H1 (cell line): ENCODE measurements at regions not wholly inside any gene's neighbourhood (a gene's known extent, or its start where the extent isn't known, plus 50 kb on each side); places are given as distances from the start of the nearest gene placed in this dataset.

ENCODE experiments used
- CTCF ChIA-PET: fragments of 300-600 bp; sonication (Branson Sonifier 250); formaldehyde crosslinking; loops from one replicate; lab custom pipeline; 2021; ENCODE audit not compliant: partially characterized antibody; lab: Charles Lee
- POLR2A ChIA-PET: fragments of 300-600 bp; sonication (Branson Sonifier 250); formaldehyde crosslinking; loops from one replicate; lab custom pipeline; 2021; ENCODE audit warnings: inconsistent platforms; ENCODE audit not compliant: partially characterized antibody; lab: Charles Lee
- DNase-seq, 2 experiments: peaks; one replicate each; pipeline versions ENCODE4 v3.0.0 to v3.0.0-alpha.2; 2010 to 2022; ENCODE audit warnings: low spot score in 2 of 2, low read depth in 1 of 2, mixed read lengths in 1 of 2
- FAIRE-seq: peaks from 2 replicates; lab custom pipeline; 2011; peaks lifted over from hg19 to GRCh38; lab: Jason Lieb, UNC
- H2AFZ ChIP-seq: 2 replicates; pipeline ENCODE4 v1.8.1; 2012; ENCODE audit warnings: low read length, inconsistent platforms
- H2AK5ac ChIP-seq: 2 replicates; pipeline ENCODE4 v1.6.1; 2013; ENCODE audit warnings: low read depth, low read length
- H2BK120ac ChIP-seq: replicated peaks from 2 replicates; pipeline ENCODE3; 2013; ENCODE audit warnings: low read depth, low read length, inconsistent platforms
- H2BK12ac ChIP-seq: 2 replicates; pipeline ENCODE4 v1.6.1; 2013; ENCODE audit warnings: low read depth, low read length
- H2BK15ac ChIP-seq: 2 replicates; pipeline ENCODE4 v1.6.1; 2013; ENCODE audit warnings: low read length
- H2BK20ac ChIP-seq: 2 replicates; pipeline ENCODE4 v1.6.1; 2013; ENCODE audit warnings: low read length
- H2BK5ac ChIP-seq: 2 replicates; pipeline ENCODE4 v1.6.1; 2013; ENCODE audit warnings: low read depth, low read length
- H3K14ac ChIP-seq: 2 replicates; pipeline ENCODE4 v1.6.1; 2013; ENCODE audit warnings: inconsistent platforms; ENCODE audit not compliant: insufficient read length
- H3K18ac ChIP-seq: 2 replicates; pipeline ENCODE4 v1.6.1; 2013; ENCODE audit warnings: low read length; ENCODE audit errors: extremely low read depth
- H3K23ac ChIP-seq: 2 replicates; pipeline ENCODE4 v1.6.1; 2013; ENCODE audit warnings: inconsistent platforms; ENCODE audit not compliant: insufficient read length
- H3K23me2 ChIP-seq: 2 replicates; pipeline ENCODE4 v1.6.1; 2013; ENCODE audit warnings: low read depth, low read length
- H3K27ac ChIP-seq: 2 replicates; pipeline ENCODE4 v1.6.1; 2011; ENCODE audit warnings: low read depth, low read length, inconsistent platforms
- H3K27me3 ChIP-seq, 4 experiments: replicated peaks in 1 of 4; 1 replicate in 1 of 4; 2 replicates in 3 of 4; pipeline versions ENCODE4 v1.6.1 to v1.8.1; 2011 to 2013; ENCODE audit warnings: low read length in 3 of 4, mild to moderate bottlenecking in 3 of 4, inconsistent platforms in 2 of 4, mixed read lengths in 2 of 4, moderate library complexity in 1 of 4; ENCODE audit not compliant: control insufficient read depth in 3 of 4, insufficient read depth in 3 of 4; ENCODE audit errors: extremely low read depth in 1 of 4
- H3K36me3 ChIP-seq, 4 experiments: 2 replicates each; pipeline versions ENCODE4 v1.6.1 to v1.8.1; 2011 to 2013; ENCODE audit warnings: mild to moderate bottlenecking in 4 of 4, low read length in 3 of 4, moderate library complexity in 2 of 4, control low read depth in 1 of 4, inconsistent platforms in 1 of 4; ENCODE audit not compliant: insufficient read depth in 4 of 4, control insufficient read depth in 2 of 4
- H3K4ac ChIP-seq: replicated peaks from 2 replicates; pipeline ENCODE3; 2013; ENCODE audit warnings: low read length, low read depth, mixed read lengths, inconsistent platforms; ENCODE audit not compliant: insufficient read length
- H3K4me1 ChIP-seq, 4 experiments: replicated peaks in 1 of 4; 1 replicate in 1 of 4; 2 replicates in 3 of 4; pipeline versions ENCODE4 v1.6.1 to v1.8.1; 2011 to 2013; ENCODE audit warnings: low read length in 3 of 4, inconsistent platforms in 2 of 4, mixed read lengths in 1 of 4; ENCODE audit not compliant: insufficient read depth in 4 of 4, control insufficient read depth in 3 of 4
- H3K4me2 ChIP-seq, 2 experiments: 2 replicates each; pipeline versions ENCODE4 v1.6.1 to v1.8.1; 2011 to 2013; ENCODE audit warnings: low read depth in 2 of 2, low read length in 2 of 2, control low read depth in 1 of 2, inconsistent platforms in 1 of 2, mild to moderate bottlenecking in 1 of 2; ENCODE audit not compliant: insufficient read depth in 1 of 2
- H3K4me3 ChIP-seq, 4 experiments: fragments of 200-600, 300-600 bp in 1 of 4; sonication (generic), shearing (Covaris generic), sonication (Bioruptor Twin) in 1 of 4; 2 replicates each; pipeline versions ENCODE4 v1.5.1 to v1.8.1; 2011 to 2016; ENCODE audit warnings: low read length in 4 of 4, low read depth in 3 of 4, control low read depth in 2 of 4, inconsistent platforms in 2 of 4, mild to moderate bottlenecking in 2 of 4, mixed read lengths in 1 of 4, moderate library complexity in 1 of 4; ENCODE audit not compliant: insufficient read depth in 2 of 4; ENCODE audit errors: extremely low read depth in 1 of 4
- H3K56ac ChIP-seq: replicated peaks from 2 replicates; pipeline ENCODE3; 2013; ENCODE audit warnings: low read depth, mild to moderate bottlenecking, mixed read lengths, low read length, inconsistent platforms; ENCODE audit not compliant: insufficient read length
- H3K79me1 ChIP-seq: 2 replicates; pipeline ENCODE4 v1.6.1; 2013; ENCODE audit warnings: low read depth, low read length, control low read depth
- H3K79me2 ChIP-seq, 2 experiments: 2 replicates each; pipeline versions ENCODE4 v1.6.1 to v1.8.1; 2012 to 2013; ENCODE audit warnings: low read length in 2 of 2, mild to moderate bottlenecking in 2 of 2, inconsistent platforms in 1 of 2; ENCODE audit not compliant: insufficient read depth in 2 of 2, control insufficient read depth in 1 of 2
- H3K9ac ChIP-seq, 4 experiments: replicated peaks in 1 of 4; 1 replicate in 1 of 4; 2 replicates in 3 of 4; pipeline versions ENCODE4 v1.6.1 to v1.8.1; 2011 to 2013; ENCODE audit warnings: low read depth in 3 of 4, low read length in 3 of 4, control low read depth in 2 of 4, mild to moderate bottlenecking in 2 of 4, moderate library complexity in 2 of 4, inconsistent platforms in 1 of 4; ENCODE audit errors: extremely low read depth in 1 of 4
- H3K9me3 ChIP-seq, 2 experiments: 2 replicates each; pipeline versions ENCODE4 v1.6.1 to v1.8.1; 2012 to 2013; ENCODE audit warnings: mild to moderate bottlenecking in 2 of 2, moderate library complexity in 2 of 2, control low read depth in 1 of 2, inconsistent platforms in 1 of 2, low read depth in 1 of 2, low read length in 1 of 2, mixed read lengths in 1 of 2; ENCODE audit not compliant: insufficient read depth in 2 of 2
- H4K20me1 ChIP-seq, 2 experiments: replicated peaks in 1 of 2; 2 replicates each; pipeline versions ENCODE3 to v1.8.1; 2011 to 2013; ENCODE audit warnings: inconsistent platforms in 2 of 2, low read length in 2 of 2, mild to moderate bottlenecking in 1 of 2; ENCODE audit not compliant: insufficient read depth in 2 of 2, control insufficient read depth in 1 of 2
- H4K5ac ChIP-seq: 2 replicates; pipeline ENCODE4 v1.6.1; 2013; ENCODE audit warnings: low read length, low read depth, mixed read lengths, inconsistent platforms; ENCODE audit not compliant: insufficient read length
- H4K8ac ChIP-seq: 2 replicates; pipeline ENCODE4 v1.8.0; 2013; ENCODE audit warnings: mild to moderate bottlenecking, moderate library complexity, low read length, inconsistent platforms; ENCODE audit not compliant: insufficient read depth; ENCODE audit errors: extremely low read depth
- H4K91ac ChIP-seq: replicated peaks from 2 replicates; pipeline ENCODE3; 2013; ENCODE audit warnings: low read length, mixed read lengths, inconsistent platforms; ENCODE audit not compliant: insufficient read length
- CBX5 ChIP-seq: fragments of 300-800, 300-1000 bp; sonication (generic); IDR thresholded peaks from 2 replicates; pipeline ENCODE4 v1.7.1; 2016; ENCODE audit warnings: antibody characterized with exemption, low read length, low read depth
- HDAC2 ChIP-seq, 2 experiments: fragments of 300-600 bp in 1 of 2; sonication (generic) in 1 of 2; IDR thresholded peaks; 2 replicates each; pipeline ENCODE4 v1.6.1; 2011 to 2012; ENCODE audit warnings: low read depth in 2 of 2, low read length in 2 of 2, mild to moderate bottlenecking in 2 of 2, moderate library complexity in 2 of 2, borderline replicate concordance in 1 of 2, inconsistent platforms in 1 of 2
- KDM4A ChIP-seq: IDR thresholded peaks from one replicate; pipeline ENCODE4 v1.7.1; 2012; ENCODE audit warnings: low read depth, mild to moderate bottlenecking, moderate library complexity, low read length, inconsistent platforms; ENCODE audit not compliant: severe bottlenecking
- POU5F1 ChIP-seq: IDR thresholded peaks from 2 replicates; pipeline ENCODE4 v1.6.1; 2011; ENCODE audit warnings: low read depth, mild to moderate bottlenecking, low read length, moderate library complexity
- RAD21 ChIP-seq, 2 experiments: IDR thresholded peaks in 1 of 2; conservative IDR thresholded peaks in 1 of 2; 2 replicates each; pipeline ENCODE4 v1.6.1; 2011; ENCODE audit warnings: low read depth in 2 of 2, low read length in 2 of 2, improper control_type of control experiment in 1 of 2, inconsistent platforms in 1 of 2, mild to moderate bottlenecking in 1 of 2, moderate library complexity in 1 of 2
- RBBP5 ChIP-seq: IDR thresholded peaks from 2 replicates; pipeline ENCODE4 v1.7.1; 2012; ENCODE audit warnings: low read depth, mild to moderate bottlenecking, inconsistent platforms, low read length, moderate library complexity, borderline replicate concordance
- SP2 ChIP-seq: IDR thresholded peaks from 2 replicates; pipeline ENCODE4 v1.6.1; 2012; ENCODE audit warnings: mild to moderate bottlenecking, low read length, inconsistent platforms
- TAF1 ChIP-seq: IDR thresholded peaks from 2 replicates; pipeline ENCODE4 v1.6.1; 2011; ENCODE audit warnings: mild to moderate bottlenecking, low read depth, low read length
- TEAD4 ChIP-seq: IDR thresholded peaks from 2 replicates; pipeline ENCODE4 v1.6.1; 2012; ENCODE audit warnings: low read depth, low read length, inconsistent platforms, mixed read lengths
- YY1 ChIP-seq: IDR thresholded peaks from 2 replicates; pipeline ENCODE4 v1.6.1; 2011; ENCODE audit warnings: low read depth, mild to moderate bottlenecking, low read length
- WGBS, 2 experiments: shearing (Covaris generic) in 1 of 2; methylation state at CpG; one replicate each; pipeline versions ENCODE4 v1.1.6 to v1.1.7; 2013 to 2015; ENCODE audit warnings: low lambda C conversion rate in 2 of 2, mixed read lengths in 2 of 2, inconsistent platforms in 1 of 2, low coverage in 1 of 2, missing lambda C conversion rate in 1 of 2; ENCODE audit not compliant: insufficient replicate concordance in 2 of 2, insufficient coverage in 1 of 2, insufficient read length in 1 of 2; ENCODE audit errors: extremely low coverage in 1 of 2, missing lambda C conversion rate in 1 of 2; 5-methylcytosine and 5-hydroxymethylcytosine counted together
- TF ChIP-seq, protein P1 (sequence below): IDR thresholded peaks from 2 replicates; pipeline ENCODE4 v1.6.1; 2012; ENCODE audit warnings: inconsistent platforms

DNA sequence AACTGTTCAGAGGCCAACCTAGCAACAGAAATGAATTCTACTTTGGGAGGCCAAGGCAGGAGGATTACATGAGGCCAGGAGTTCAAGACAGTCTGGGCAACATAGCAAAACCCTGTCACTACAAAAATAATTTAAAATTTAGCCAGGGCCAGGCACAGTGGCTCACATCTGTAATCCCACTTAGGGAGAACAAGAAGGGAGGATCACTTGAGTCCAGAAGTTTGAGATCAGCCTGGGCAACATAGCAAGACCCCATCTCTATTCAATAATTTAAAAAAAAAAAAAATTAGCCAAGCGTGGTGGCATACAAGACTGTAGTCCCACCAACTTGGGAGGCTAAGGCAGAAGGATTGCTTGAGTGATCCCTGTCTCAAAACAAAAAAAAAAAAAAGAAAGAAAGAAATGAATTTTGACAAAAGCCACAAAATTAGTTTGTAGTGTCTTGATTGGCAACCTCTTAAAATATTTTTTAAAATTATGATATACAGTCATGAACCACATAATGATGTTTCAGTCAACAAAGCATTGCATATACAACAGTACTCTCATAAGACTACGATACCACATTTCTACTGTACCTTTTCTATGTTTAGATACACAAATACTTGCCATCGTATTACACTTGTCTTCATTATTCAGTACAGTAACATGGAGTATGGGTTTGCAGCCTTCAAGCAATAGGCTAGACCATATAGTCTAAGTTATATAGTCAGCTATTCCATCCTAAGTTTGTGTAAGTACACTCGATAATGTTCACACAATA lies 130.7 kb downstream of the ZFP36L2 start:
- WGBS, 2 experiments: 92% methylated on average over 4 of the region's 4 CpGs; no CpG with 5 or more reads in 1 of the 2 experiments
- H2BK15ac ChIP-seq: no peak overlapping the region
- no peak overlapping the region for H3K4ac ChIP-seq
- H4K20me1 ChIP-seq: no peaks in the 10 kb centered on the region
- peaks cover 0 to 7% of the 10 kb centered on the region in 2 experiments; a peak in 2 of 4 replicates for H3K9me3 ChIP-seq
- no peak overlapping the region for H3K4me3 ChIP-seq
- H3K14ac ChIP-seq: no peak overlapping the region
- no peak for DNase-seq
- H2BK12ac ChIP-seq: no peak overlapping the region
- H3K27ac ChIP-seq: no peak overlapping the region
- H3K27me3 ChIP-seq: peaks cover 0 to 7% (median 5%) of the 10 kb centered on the region in 4 experiments; a peak in 4 of 7 replicates
- H2BK5ac ChIP-seq: no peak overlapping the region
- no peak overlapping the region for H3K56ac ChIP-seq
- H3K36me3 ChIP-seq: no peaks in the 10 kb centered on the region
- no peak overlapping the region for H3K23ac ChIP-seq
- peaks cover 0 to 8% (median 2%) of the 10 kb centered on the region in 4 experiments; a peak in 4 of 7 replicates for H3K4me1 ChIP-seq
- no peaks in the 10 kb centered on the region; the same call in 1 of the 2 replicates for H3K79me1 ChIP-seq
- H4K5ac ChIP-seq: no peak overlapping the region
- CTCF ChIA-PET: interaction anchor here (1.1 kb wide), 1 partner anchor 132 kb away, joined by 3 read pairs; no protein-coding TSS in a partner anchor
- no peak overlapping the region for H4K8ac ChIP-seq
- H3K23me2 ChIP-seq: no peaks in the 10 kb centered on the region
- H3K4me2 ChIP-seq: no peak overlapping the region
- POLR2A ChIA-PET: no interaction called here
- H4K91ac ChIP-seq: no peak overlapping the region
- H3K9ac ChIP-seq: no peak overlapping the region
- no peak overlapping the region for H3K18ac ChIP-seq
- H2AK5ac ChIP-seq: no peak overlapping the region
- H2BK120ac ChIP-seq: no peak overlapping the region
- H3K79me2 ChIP-seq: no peaks in the 10 kb centered on the region
- FAIRE-seq: no peak
- no peak overlapping the region for H2BK20ac ChIP-seq
- TF ChIP-seq TAF1: no peak
- no peak for TF ChIP-seq POU5F1
- TF ChIP-seq YY1: no peak
- no peak for TF ChIP-seq KDM4A
- no peak for TF ChIP-seq RAD21 (IDR thresholded peaks at IDR 0.05 in 1 of 2, conservative IDR thresholded peaks at IDR 0.05 in 1 of 2; ENCODE audit: low read depth in 2 of 2, low read length in 2 of 2)
- TF ChIP-seq TEAD4: no peak
- no peak for TF ChIP-seq SP2
- TF ChIP-seq HDAC2 (IDR thresholded peaks at IDR 0.05; ENCODE audit: borderline replicate concordance in 1 of 2, low read depth in 2 of 2, low read length in 2 of 2): no peak
- TF ChIP-seq, protein P1, sequence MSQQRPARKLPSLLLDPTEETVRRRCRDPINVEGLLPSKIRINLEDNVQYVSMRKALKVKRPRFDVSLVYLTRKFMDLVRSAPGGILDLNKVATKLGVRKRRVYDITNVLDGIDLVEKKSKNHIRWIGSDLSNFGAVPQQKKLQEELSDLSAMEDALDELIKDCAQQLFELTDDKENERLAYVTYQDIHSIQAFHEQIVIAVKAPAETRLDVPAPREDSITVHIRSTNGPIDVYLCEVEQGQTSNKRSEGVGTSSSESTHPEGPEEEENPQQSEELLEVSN: no peak
- TF ChIP-seq CBX5: no peak
- no peak for TF ChIP-seq RBBP5
- H2AFZ ChIP-seq: no peak overlapping the region
